NCI-H345 (cell line): ENCODE measurements at regions not wholly inside any gene's neighbourhood (a gene's known extent, or its start where the extent isn't known, plus 50 kb on each side); places are given as distances from the start of the nearest gene placed in this dataset.
A peak's percentile ranks its signal among the peaks of the same experiment; 100 is the strongest.
"Not testable (repeated sequence)": the region's sequence is repeated elsewhere in the genome, so short reads cannot be mapped to it uniquely, and the experiment has no call there.

Experiments used
- DNase-seq: peaks from one replicate; lab custom pipeline; 2025; lab: John Stamatoyannopoulos, UW

DNA sequence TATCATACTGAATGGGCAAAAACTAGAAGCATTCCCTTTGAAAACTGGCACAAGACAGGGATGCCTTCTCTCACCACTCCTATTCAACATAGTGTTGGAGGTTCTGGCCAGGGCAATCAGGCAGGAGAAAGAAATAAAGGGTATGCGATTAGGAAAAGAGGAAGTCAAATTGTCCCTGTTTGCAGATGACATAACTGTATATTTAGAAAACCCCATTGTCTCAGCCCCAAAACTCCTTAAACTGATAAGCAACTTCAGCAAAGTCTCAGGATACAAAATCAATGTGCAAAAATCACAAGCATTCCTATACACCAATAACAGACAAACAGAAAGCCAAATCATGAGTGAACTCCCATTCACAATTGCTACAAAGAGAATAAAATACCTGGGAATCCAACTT is 52.5 kb upstream of the CCDC71L start:
- not testable (repeated sequence) for DNase-seq

DNA sequence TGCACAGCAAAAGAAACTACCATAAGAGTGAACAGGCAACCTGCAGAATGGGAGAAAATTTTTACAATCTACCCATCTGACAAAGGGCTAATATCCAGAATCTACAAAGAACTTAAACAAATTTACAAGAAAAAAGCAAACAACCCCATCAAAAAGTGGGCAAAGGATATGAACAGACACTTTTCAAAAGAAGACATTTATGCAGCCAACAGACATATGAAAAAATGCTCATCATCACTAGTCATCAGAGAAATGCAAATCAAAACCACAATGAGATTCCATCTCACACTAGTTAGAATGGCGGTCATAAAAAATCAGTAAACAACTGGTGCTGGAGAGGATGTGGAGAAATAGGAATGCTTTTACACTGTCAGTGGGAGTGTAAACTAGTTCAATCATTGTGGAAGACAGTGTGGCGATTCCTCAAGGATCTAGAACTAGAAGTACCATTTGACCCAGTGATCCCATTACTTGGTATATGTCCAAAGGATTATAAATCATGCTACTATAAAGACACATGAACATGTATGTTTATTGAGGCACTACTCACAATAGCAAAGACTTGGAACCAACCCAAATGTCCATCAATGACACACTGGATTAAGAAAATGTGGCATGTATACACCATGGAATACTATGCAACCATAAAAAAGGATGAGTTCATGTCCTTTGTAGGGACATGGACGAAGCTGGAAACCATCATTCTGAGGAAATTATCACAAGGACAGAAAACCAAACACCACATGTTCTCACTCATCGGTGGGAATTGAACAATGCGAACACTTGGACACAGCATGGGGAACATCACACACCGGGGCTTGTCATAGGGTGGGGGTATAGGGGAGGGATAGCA is 53.9 kb upstream of the CCDC71L start:
- DNase-seq = not testable (repeated sequence)

- DNase-seq = no peak
Measured at GRCh38 chr7:106715730-106716129, 54.8 kb upstream of the CCDC71L start.

DNA sequence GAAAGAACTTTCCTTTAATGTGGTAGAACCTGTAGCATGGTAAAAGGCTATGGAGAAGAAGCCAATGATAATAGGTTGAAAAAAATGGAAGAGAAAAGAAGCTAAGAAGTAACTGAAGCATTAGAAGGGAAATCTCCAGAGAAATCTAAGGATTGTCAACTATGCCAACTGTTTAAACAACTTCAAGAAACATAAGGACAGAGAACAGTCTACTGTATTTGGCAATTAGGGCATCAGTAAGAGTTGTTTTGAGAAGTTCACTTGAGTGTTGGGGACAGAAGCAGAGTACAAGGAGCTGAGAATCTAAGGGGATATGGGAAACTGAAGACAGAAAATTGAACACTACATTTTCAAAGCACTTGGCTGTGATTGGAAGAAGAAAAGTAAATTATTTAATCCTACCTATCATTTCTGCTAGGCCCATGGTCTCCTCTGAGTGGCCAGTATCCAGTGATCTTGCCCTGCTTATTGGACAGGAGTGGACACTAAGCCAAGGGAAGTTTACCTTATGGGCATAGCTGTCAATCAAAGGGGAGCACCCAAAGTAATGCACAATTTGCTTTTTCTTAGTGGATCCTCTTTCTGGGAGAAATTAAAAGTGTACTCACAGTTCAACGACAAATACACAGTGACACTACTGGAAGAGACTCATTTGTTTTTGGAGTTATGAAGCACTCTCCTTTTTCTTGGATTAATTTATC is 56.4 kb upstream of the CCDC71L start:
- DNase-seq = no peak

DNA sequence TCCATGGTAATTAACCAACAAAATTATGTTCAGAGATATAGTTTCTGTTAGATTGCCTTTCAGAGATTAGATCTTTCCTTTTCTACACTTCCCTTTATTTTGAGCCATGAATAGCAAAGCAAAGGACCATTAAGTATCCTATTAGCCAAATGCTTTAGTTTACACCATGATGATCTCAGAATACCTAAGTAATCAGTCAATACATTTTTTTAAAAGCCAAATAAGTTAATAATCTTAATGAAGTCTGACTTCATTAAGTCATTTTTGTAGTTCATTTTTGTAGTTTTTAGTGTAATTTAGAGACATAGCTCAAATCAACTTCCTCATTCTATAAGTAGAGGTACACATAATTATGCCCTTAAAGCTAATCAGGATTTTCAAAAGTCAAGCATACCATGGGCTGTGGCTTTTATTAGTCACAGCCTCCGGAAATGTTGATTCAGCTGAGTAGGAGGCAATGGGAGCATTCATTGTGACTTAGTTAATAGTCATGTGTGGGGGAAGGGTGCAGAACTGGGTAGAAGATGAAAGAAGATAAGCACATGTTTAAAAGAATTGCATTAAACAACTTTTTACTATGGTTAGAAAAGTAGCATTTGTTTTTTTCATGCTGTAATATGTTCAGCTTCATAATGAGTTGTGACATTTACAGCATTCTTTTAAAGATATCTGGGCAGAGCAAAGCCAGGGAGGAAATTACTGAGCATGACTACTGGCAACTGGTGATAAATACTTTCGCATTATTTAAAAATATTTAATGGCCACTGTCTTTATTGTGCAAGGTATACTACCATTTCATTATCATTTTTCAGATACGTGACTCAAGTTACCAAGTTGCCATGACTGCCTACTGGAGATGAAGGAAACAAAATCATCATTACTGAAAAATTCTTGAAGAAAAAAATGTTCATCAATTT is 57.3 kb upstream of the CCDC71L start:
- no peak for DNase-seq

- DNase-seq = no peak
Measured at GRCh38 chr7:106720641-106721040, 59.7 kb upstream of the CCDC71L start.

DNA sequence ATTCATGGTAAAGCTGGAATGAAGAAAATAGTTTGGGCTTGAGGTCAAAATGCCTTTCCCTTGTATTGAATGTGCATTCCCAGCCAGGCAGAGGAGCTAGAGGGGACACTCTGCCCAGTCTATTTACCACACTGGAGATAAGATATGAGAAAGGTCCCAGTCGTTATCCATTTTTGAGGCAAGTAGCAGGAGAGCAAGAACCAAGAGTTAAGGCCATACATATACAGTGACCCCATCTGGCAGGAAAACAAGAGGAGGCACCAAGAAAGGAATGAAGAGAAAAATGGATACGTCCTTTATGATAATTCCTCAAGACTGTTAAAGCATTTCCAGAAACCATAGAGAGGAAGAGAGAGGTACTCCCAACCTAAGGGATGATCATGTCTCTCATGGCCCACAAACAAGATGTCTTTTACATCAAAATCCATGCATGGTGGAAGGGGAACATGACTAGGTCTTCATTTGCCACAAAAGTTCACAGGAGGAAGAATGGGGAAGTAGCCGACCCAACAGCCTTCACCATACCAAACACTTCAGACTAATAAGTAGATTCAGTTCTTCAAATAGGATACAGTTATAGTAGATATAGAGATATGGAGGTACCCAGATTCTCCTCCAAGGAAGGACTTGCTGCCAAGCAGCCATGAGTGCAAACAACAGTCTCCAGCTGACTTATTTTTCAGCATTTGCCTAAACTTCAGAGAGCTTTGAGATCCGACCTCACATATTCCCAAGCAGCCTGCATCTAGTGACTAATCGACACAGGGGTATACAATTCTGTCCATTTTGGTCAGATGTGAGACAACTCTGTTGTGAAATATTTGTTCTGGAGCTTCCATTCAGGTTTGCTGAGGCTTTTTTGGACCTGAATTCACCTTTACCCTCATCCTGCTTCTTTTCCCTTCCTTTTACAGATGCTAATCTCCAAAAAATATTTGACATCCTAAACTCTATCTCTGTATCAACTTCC is 61.1 kb upstream of the CCDC71L start:
- DNase-seq = no peak

- no peak for DNase-seq
Measured at GRCh38 chr7:106723398-106723797, 62.4 kb upstream of the CCDC71L start.

GRCh38 chr7:106729720-106730385 is 68.9 kb upstream of the CCDC71L start:
- DNase-seq = no peak

DNA sequence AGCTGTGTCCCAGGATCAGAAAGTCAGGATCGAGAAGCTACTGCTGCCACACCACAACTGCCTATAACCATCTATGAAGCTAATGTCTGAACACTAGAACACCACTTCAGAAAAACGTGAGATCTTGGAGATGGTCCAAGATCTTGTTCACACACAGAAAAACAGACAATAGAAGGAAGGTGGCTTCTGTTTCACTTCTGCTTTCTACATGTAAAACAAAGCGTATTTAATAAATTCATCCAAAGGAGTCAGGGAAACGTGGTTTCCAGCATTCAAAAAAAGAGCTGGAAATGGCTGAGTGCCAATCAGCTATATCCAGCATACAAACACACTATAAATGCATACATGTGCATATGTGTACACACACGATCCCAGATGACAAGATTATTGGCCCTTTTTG is 70.2 kb upstream of the CCDC71L start:
- DNase-seq = peak; percentile 52

- DNase-seq = peak; percentile 39
Measured at GRCh38 chr7:106731646-106732444, 70.9 kb upstream of the CCDC71L start.

GRCh38 chr7:106735637-106736036 is 74.7 kb upstream of the CCDC71L start:
- no peak for DNase-seq

DNA sequence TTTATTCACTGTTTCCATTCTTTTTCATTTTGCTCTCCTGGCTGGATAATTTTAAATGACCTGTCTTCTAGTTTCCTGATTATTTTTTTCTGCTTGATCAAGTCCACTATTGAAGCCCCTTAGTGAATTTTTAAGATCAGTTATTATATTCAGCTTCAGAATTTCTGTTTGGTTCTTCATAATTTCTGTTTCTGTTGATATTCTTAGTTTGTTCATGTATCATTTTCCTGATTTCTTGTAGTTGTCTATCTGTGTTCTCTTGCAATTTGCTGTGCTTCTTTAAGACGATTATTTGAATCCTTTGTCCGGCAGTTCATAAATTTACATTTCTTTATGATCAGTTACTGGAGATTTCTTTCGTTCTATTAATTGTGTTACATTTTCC is 75.2 kb upstream of the CCDC71L start:
- DNase-seq = no peak

- peak; percentile 49 for DNase-seq
Measured at GRCh38 chr7:106736508-106737201, 75.7 kb upstream of the CCDC71L start.

- peak; percentile 7 for DNase-seq
Measured at GRCh38 chr7:106737202-106737562, 76.2 kb upstream of the CCDC71L start.

DNA sequence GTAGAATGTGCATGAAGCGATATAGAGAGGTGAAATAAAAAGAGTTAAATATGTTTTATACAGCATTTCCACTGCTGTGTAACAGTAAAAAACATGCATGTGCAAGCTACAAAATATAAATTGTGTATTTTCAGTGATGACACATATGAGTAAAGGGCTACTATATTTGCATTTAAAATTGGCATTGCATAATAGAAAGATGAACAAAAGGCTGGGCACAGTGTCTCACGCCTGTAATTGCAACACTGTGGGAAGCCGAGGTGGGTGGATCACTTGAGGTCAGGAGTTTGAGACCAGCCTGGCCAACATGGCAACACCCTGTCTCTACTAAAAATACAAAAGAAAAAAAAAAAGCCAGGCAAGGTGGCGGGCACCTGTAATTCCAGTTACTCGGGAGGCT is 79.8 kb upstream of the CCDC71L start:
- no peak for DNase-seq

- DNase-seq = no peak
Measured at GRCh38 chr7:106744563-106745091, 83.7 kb upstream of the CCDC71L start.

GRCh38 chr7:106747301-106747700 is 86.3 kb upstream of the CCDC71L start:
- DNase-seq = not testable (repeated sequence)

DNA sequence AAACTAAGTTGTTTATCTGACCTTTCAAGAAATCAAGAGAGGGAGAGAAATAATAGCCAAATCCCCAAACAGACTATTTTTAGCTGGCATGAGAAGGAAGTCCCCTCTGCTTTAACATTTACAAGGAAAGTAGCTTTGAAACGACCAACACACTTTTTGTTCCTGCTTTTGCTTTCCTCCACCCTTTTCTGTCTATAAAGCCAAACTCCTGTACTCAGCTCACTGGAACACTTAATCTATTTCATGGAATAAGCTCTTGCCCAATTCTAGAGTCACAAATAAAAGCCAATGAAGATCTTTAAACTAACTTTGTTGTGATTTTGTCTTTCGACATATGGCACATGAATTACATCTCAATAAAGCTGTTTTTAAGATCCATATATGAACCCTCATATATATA is 86.8 kb upstream of the CCDC71L start:
- DNase-seq = no peak
